ENCODE measurements at regions not wholly inside any gene's neighbourhood (a gene's known extent, or its start where the extent isn't known, plus 50 kb on each side); places are given as distances from the start of the nearest gene placed in this dataset.

- peak; percentile 49 for DNase-seq
These were observed 80.6 kb upstream of the CTNNB1 start for GRCh38 chr3:41118461-41119390.

DNA sequence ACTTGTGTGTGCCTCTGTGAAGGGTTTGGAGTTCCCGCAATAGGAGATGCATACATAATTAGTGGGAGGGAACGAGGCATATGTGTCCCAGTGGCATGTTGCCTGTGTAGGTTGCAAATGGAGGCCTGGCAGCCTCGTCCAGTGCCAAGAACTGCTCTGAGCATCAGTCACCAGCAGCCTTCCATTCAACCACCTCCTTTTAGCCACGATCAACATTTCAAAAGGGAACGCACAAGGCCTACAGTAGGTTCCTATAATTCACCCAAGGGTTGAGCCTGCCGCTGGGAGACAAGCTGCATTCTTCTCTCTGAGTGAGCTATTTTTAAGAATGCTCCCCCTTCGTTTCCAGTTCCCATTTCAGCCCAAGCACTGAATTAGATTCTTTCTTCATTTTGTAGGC, 78.8 kb upstream of the CTNNB1 start:
- peak; percentile 53 for DNase-seq

DNA sequence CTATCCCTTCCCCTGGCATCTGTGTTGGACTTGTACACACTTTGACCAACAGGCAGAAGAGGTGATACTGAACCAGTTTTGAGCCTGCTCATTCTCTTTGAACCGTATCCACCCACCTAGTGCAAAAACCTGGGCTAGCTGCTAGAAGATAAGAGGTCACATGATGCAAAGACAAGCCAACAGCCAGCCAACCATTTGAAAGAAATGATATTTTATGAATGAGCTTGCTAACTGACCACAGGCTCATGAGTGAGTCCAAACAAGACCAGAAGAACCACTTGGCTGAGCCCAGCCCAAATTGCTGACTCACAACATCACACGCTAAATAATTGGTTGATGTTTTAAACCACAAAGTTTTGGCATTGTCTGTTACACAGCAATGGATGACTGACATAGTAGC, 74.0 kb upstream of the CTNNB1 start:
- no peak for DNase-seq

DNA sequence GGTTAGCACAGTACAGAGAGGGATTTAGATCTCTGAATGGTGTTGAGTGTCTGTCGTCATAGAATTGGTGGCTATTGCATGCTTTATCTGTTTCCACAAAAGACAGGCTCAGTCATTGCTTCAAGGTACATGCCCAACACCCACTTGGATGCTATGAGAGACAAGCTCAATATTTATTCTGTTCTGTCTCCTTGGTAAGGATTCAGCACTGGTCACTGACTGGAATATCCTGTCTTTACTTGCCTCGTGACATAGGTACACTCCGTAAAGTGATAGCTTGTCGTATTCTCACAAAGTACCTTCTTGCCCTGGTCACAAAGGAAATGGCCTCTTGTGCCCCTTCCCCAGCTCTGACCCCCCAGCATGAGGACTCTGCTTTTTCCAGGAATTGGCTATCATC, 72.8 kb upstream of the CTNNB1 start:
- peak; percentile 11 for DNase-seq

GRCh38 chr3:41126961-41127360, 72.3 kb upstream of the CTNNB1 start:
- peak; percentile 12 for DNase-seq

- DNase-seq: peak; percentile 7
These were observed 71.9 kb upstream of the CTNNB1 start for GRCh38 chr3:41127414-41127813.

DNA sequence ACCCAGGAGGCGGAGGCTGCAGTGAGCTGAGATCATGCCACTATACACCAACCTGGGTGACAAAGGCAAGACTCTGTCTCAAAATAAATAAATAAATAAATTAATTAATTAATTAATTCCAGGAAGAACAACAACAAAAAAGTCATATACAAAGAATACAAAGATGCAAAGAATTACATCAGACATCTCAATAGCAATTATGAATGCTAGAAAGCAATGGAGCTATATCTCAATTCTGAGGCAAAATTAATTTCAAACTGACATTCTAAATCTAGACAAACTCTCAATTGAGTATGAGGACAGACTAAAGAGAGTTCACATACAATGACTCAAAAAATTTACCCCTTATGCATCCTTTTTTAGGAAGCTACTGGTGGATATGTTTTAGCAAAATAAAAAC, 69.6 kb upstream of the CTNNB1 start:
- DNase-seq: no peak

- DNase-seq: peak; percentile 98
These were observed 68.1 kb upstream of the CTNNB1 start for GRCh38 chr3:41131224-41131623.

DNA sequence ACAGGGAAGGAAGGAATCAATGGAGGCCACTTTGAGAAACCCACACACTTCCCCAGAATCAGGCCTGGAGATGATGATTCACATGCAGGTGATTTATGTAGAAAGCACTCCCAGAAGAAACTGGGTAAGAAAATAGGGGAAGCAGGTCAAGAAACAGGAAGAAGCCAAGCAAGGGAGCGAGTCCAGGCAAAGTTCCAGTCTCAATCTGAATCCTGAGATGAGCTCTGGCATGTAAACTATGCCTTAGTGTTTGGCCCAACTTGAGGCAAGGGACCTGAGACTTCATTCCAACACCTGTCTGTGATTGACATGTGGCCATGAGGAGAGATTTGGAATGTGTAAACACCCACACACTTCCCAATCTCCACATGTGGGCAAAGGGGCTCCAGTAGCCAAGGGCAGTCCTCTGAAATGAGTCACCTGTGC, 61.6 kb upstream of the CTNNB1 start:
- DNase-seq: peak; percentile 88

DNA sequence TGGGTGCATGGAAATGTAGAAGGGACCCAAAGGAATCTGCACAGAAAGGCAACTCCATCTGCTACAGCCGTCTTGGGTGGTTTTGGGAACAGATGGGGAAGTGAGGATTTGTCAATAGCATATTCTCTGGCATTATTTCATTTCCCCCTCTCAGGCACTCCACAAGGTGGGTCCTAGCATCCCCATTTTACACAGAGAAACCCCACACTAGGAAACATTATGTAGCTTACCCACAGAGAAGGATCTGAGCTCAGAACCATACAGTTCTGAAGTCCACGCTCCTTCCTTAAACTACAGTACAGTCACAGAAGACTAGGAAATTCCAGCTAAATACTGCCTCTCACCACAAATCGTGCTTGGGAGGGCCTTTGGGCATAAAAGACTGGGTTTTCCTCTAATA, 61.2 kb upstream of the CTNNB1 start:
- DNase-seq: no peak

GRCh38 chr3:41138601-41139000, 60.7 kb upstream of the CTNNB1 start:
- no peak for DNase-seq

DNA sequence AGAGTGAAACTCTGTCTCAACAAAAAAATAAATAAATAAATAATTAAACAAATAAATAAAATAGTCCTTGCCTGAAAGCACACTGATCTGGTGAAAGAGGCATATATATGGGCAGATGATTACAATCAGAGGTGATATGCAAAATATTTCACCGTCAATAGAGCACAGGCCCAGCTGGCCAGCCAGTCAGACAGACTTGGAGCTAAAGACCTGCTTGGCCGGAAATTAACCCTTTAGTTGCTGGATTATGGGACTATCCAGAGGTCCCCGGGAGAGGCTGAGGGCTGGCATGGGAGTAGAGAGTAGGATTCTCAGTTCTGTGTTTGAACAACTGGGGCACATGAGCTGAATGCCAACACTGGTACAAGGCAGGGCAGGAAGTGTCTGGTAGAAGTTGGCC, 59.1 kb upstream of the CTNNB1 start:
- DNase-seq: no peak

- peak; percentile 69 for DNase-seq
These were observed 57.7 kb upstream of the CTNNB1 start for GRCh38 chr3:41141433-41142167.

DNA sequence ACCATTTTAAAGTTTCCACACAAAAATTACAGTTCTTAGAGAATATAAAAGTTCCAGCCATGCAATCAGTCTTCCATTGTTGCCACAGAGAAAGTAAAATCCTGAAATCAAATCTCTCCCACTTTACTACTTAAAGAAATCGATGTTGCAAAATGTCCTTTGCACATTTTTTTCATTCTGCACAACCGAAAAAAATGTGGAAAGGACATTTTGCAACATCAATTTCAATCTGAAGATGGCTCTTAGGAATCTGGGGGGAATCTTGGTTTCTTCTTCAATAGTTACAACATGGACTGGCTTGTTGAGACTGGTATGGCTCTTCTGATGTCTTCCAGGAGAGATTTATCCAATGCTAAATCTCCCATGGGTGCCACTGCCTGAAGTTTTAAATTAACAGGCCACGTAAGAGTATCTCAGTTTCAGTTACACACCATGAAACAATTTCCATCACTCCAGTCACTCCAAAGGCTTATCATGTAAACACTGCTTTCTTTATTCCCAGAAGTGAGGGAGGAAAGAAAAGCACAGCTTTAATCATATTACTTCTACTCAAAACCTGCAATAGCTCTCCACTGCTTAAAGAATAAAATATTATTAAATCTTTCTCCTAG, 55.8 kb upstream of the CTNNB1 start:
- no peak for DNase-seq

DNA sequence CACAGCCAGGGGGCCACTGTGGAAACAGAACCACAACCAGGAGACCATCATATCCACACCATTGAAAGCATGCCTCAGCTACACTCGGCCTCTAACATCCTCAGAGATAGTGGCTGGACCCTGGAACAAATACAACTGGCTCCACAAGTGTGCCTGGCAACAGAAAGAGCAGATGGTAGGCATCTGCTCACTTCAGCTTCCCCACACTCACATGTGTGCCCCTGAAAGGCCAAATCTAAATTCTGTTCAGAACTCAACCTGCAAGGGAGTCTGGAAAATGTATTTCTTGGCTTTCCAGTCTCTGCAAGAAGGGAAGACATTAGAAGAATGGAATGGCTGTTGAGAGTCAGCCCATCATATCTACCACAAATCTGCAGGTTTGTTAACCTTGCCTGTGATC, 54.7 kb upstream of the CTNNB1 start:
- DNase-seq: no peak

DNA sequence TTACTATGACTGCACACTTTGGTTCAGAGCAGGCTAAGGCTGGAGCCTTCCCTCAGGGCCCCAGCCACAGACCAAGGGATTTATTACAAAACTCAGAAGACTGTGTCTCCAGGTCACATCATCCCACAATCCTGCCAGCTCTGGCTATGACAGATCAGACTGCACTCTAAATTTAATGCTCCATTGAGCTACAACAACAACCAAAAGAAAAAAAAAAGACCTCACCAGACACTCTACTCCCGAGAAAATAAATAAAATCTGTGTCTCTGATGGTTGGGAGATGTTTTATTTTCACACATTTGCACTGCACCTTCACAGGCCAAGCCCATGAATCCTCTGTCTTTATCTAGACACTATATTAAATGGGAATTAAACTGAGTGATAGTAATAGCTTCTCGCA, 50.8 kb upstream of the CTNNB1 start:
- no peak for DNase-seq

DNA sequence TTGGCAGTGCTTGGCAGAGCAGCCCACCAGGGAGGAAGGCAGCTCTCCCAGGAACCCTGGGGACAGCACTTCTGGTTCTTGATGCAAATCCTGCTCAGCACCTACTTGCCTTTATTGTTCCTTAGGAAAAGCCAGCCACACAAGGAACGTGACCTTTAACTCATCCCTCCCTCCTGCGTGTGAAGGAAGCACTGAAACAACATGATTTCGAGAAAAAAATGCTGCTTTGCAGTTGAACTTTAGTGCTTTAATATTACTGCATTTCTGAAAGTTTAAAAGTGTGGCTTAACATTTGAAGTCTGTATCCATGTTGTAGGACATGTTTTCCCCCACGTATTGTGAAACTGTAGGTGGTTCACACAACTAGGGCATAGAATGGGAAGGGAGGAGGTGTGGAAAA, 50.4 kb upstream of the CTNNB1 start:
- DNase-seq: no peak

Data from islet precursor cell (in vitro differentiated cells).